Gastrocnemius medialis (tissue), 4 donors: ENCODE measurements at regions not wholly inside any gene's neighbourhood (a gene's known extent, or its start where the extent isn't known, plus 50 kb on each side); places are given as distances from the start of the nearest gene placed in this dataset.

ENCODE experiments used
- ATAC-seq, 2 donors: fragments of 150-250 bp; one replicate each; pipeline ENCODE4 v1.9.1; 2016
- DNase-seq, 2 donors: peaks; one replicate each; pipeline ENCODE4 v3.0.0-alpha.2; 2019
- H3K27ac ChIP-seq, 4 donors: fragments of 200-600 bp; sonication (generic); 1 replicate in 1 of 4; 2 replicates in 3 of 4; pipeline ENCODE4 v1.5.1; 2016 to 2018; ENCODE audit warnings: mild to moderate bottlenecking in 2 of 4, moderate library complexity in 1 of 4
- H3K27me3 ChIP-seq, 3 donors: fragments of 200-600 bp; sonication (generic) in 2 of 3; 1 replicate in 1 of 3; 2 replicates in 2 of 3; pipeline versions ENCODE4 v1.5.1 to v1.6.0; 2016 to 2019; ENCODE audit warnings: mild to moderate bottlenecking in 1 of 3, moderate library complexity in 1 of 3
- H3K36me3 ChIP-seq, 2 donors: fragments of 200-600 bp; sonication (generic) in 1 of 2; one replicate each; pipeline ENCODE4 v1.5.1; 2017 to 2018
- H3K4me1 ChIP-seq, 2 donors: fragments of 200-600 bp; sonication (generic) in 1 of 2; one replicate each; pipeline ENCODE4 v1.5.1; 2016 to 2017; ENCODE audit warnings: mild to moderate bottlenecking in 2 of 2
- H3K4me3 ChIP-seq, 4 donors: fragments of 200-600 bp; sonication (generic) in 3 of 4; 1 replicate in 1 of 4; 2 replicates in 3 of 4; pipeline ENCODE4 v1.5.1; 2016 to 2019; ENCODE audit warnings: mild to moderate bottlenecking in 2 of 4
- H3K9me3 ChIP-seq, 3 donors: fragments of 200-600 bp; sonication (generic) in 2 of 3; 1 replicate in 1 of 3; 2 replicates in 2 of 3; pipeline ENCODE4 v1.5.1; 2016 to 2019
- CTCF ChIP-seq, 5 experiments: fragments of 450-650 bp in 3 of 5; fragments of 200-600 bp in 2 of 5; sonication (generic) in 2 of 5; IDR thresholded peaks in 4 of 5; conservative IDR thresholded peaks in 1 of 5; 1 replicate in 4 of 5; 2 replicates in 1 of 5; pipeline ENCODE4 v1.5.1; 2016 to 2019; ENCODE audit warnings: antibody characterized with exemption in 5 of 5, mild to moderate bottlenecking in 3 of 5, moderate library complexity in 3 of 5
- POLR2A ChIP-seq, 2 donors: fragments of 450-650 bp; IDR thresholded peaks; one replicate each; pipeline ENCODE4 v1.6.1; 2017; ENCODE audit warnings: antibody characterized with exemption in 2 of 2, mild to moderate bottlenecking in 2 of 2, moderate library complexity in 2 of 2
- in situ Hi-C, 4 donors: fragments of 200-750 bp; cut with MboI; loops; one replicate each; pipeline versions ENCODE4 v1.15.0 to v1.8.0; 2017; ENCODE audit warnings: low sequenced_read_pairs in 4 of 4
- intact Hi-C: fragments of 100-400 bp; cut with DNase I; formaldehyde crosslinking; loops from one replicate; pipeline ENCODE4 v1.15.1; 2023; ENCODE audit warnings: low total_unique reads

DNA sequence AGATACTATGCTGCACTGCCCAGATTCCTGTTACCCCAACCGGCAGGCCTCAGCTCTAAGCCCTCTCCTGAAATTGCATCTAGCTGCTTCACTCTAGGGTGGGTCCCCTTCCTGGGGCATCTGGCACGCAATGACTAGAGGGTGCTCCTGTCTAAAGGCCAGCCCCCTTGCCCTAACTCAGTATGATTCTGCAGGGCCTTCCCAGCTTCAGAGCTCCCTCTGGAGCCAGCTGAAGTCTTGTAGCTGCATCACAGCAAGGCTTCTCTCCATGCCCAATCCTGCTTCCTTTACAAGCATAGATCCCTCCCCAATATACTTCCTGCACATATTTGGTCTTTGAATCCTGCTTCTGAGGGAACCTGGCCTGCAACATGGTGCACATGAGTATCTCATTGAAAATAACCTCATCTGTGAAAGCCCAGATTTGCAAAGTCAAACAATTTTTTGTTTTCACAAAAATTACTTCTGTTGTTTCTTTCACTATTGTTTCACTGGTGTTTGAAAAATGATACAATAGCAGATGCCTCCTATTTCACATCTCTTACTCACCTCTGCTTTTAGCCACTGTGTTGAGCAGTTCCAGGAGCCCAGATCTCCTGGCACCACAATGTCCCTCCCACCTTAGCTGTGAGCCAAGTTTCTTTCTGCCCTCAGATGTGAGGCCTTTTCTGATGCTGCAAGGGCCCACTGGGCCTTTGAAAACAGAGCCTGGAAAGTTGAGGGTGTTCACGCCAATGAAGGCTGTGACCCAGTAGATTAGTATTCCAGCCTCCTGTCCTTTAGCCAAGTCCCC, 169.5 kb upstream of the EGLN3 start:
- Histone ChIP-seq H3K27ac (no peak overlapping the region), H3K4me3 (no peak overlapping the region), H3K4me1 (no peaks in the 10 kb centered on the region), H3K36me3 (no peaks in the 10 kb centered on the region), H3K9me3 (no peaks in the 10 kb centered on the region), H3K27me3 (no peaks in the 10 kb centered on the region)
- peak in 1 of 2 donors; percentile 26 for DNase-seq
- TF ChIP-seq POLR2A (IDR thresholded peaks at IDR 0.05): no peak
- TF ChIP-seq CTCF (IDR thresholded peaks at IDR 0.05 in 4 of 5, conservative IDR thresholded peaks at IDR 0.05 in 1 of 5): no peak
- peak in 1 of 2 donors; percentile 76 for ATAC-seq
- intact Hi-C loops: no loop called here
- in situ Hi-C loops: no loop called here

GRCh38 chr14:34119107-34119858, 168.4 kb upstream of the EGLN3 start:
- H3K36me3 ChIP-seq: no peaks in the 10 kb centered on the region
- intact Hi-C loops (no loop called here), in situ Hi-C loops (no loop called here)
- H3K4me3 ChIP-seq: no peak overlapping the region
- H3K27me3 ChIP-seq: no peaks in the 10 kb centered on the region
- no peaks in the 10 kb centered on the region for H3K4me1 ChIP-seq
- H3K9me3 ChIP-seq: no peaks in the 10 kb centered on the region
- H3K27ac ChIP-seq: no peak overlapping the region
- TF ChIP-seq CTCF (IDR thresholded peaks at IDR 0.05 in 4 of 5, conservative IDR thresholded peaks at IDR 0.05 in 1 of 5) (no peak), POLR2A (IDR thresholded peaks at IDR 0.05) (no peak)
- DNase-seq (no peak), ATAC-seq (no peak)

DNA sequence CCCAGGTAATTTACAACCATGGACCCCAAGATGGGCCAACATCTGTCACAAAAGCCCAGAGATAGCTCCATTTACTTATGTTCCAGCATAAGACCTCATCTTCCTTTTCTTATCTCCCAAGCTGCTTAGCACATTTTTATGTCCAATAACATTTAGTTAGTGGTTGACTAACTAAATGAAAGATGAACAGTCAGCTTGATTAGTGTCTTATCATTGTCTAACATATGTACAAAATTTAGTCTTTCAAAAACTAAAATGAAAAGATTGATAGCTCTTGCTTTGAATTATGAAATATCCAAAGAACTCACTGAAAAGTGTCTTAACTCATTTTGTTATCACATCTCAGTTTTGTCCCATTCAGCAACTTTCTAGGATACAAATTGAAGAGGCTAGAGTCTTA, 163.1 kb upstream of the EGLN3 start:
- in situ Hi-C loops: no loop called here
- H3K27ac ChIP-seq: no peak overlapping the region
- DNase-seq (no peak), ATAC-seq (no peak)
- H3K9me3 ChIP-seq: no peaks in the 10 kb centered on the region
- H3K4me1 ChIP-seq: no peaks in the 10 kb centered on the region
- no peak overlapping the region for H3K4me3 ChIP-seq
- H3K27me3 ChIP-seq: no peaks in the 10 kb centered on the region
- TF ChIP-seq POLR2A (IDR thresholded peaks at IDR 0.05) (no peak), CTCF (IDR thresholded peaks at IDR 0.05 in 4 of 5, conservative IDR thresholded peaks at IDR 0.05 in 1 of 5) (no peak)
- H3K36me3 ChIP-seq: no peaks in the 10 kb centered on the region
- intact Hi-C loops: no loop called here

DNA sequence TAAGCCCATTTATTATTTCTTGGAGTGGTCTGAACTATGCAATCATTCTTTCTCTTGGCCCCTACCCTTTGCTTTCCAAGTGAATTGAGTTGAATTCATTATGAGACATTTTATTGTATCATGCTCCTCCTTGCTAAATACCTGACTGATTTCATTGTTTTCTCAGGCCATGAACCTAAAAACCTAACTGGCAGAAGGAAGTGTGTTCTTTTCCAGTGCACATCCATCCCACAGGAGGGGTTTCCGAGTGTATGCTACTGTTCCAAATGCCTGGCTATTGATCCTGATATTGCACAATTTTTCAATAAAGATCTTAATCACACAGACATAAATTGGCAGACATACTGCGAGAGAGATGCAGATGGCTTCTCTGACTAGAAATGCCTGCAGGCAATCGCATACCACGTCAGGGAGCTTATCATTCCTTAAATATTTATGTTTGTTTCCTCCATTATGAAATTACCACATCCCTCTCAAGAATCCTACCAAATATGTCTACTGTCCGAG, 162.2 kb upstream of the EGLN3 start:
- TF ChIP-seq POLR2A (IDR thresholded peaks at IDR 0.05): no peak
- TF ChIP-seq CTCF (IDR thresholded peaks at IDR 0.05 in 4 of 5, conservative IDR thresholded peaks at IDR 0.05 in 1 of 5): no peak
- H3K4me3 ChIP-seq: no peak overlapping the region
- intact Hi-C loops (no loop called here), in situ Hi-C loops (no loop called here)
- no peaks in the 10 kb centered on the region for H3K9me3 ChIP-seq
- ATAC-seq (no peak), DNase-seq (no peak)
- H3K36me3 ChIP-seq: no peaks in the 10 kb centered on the region
- H3K27ac ChIP-seq: no peak overlapping the region
- no peaks in the 10 kb centered on the region for H3K27me3 ChIP-seq
- no peaks in the 10 kb centered on the region for H3K4me1 ChIP-seq
